Erythroblast (primary cell): ENCODE measurements at regions not wholly inside any gene's neighbourhood (a gene's known extent, or its start where the extent isn't known, plus 50 kb on each side); places are given as distances from the start of the nearest gene placed in this dataset.

Experiments
- DNase-seq, 2 experiments: peaks; one replicate each; lab custom pipeline; 2025; lab: John Stamatoyannopoulos, UW
- GATA1 ChIP-seq: IDR thresholded peaks from 2 replicates; pipeline ENCODE4 v1.6.1; 2011; ENCODE audit warnings: low read depth, mild to moderate bottlenecking, control low read depth, low read length, moderate library complexity
- POLR2A ChIP-seq: IDR thresholded peaks from 2 replicates; pipeline ENCODE4 v1.6.1; 2011; ENCODE audit warnings: mild to moderate bottlenecking, low read length

DNA sequence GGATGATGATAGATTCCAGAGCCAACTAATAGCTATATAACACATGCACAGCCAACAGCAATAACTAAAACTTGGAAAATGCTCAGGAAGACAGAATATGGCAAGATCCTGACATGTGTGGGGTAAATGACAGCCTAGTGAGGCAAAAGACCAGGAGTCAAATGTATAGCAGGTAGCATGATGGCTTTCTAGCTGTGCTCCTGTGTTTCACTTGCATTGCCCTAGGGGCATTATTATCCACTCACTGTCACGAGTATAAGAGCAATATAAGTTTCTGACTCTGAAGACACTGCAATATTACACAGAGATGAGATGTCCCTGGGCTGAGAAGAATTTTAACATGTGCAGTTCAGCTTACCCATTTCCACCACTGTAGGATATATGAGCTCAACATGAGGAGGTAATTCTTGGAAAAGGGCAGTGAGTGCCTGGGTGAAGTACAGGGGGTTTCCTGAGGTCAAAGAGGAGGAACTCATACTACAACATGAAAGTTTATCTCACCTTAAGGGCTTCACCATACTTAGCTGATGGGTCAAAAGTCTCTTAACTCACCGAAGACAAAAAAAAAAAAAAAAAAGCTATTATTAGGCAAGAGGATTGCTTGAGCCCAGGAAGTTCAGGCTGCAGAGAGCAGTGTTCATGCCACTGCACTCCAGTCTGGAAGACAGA is 1385.6 kb upstream of the SLC39A10 start:
- TF ChIP-seq POLR2A: no peak
- no peak for DNase-seq

DNA sequence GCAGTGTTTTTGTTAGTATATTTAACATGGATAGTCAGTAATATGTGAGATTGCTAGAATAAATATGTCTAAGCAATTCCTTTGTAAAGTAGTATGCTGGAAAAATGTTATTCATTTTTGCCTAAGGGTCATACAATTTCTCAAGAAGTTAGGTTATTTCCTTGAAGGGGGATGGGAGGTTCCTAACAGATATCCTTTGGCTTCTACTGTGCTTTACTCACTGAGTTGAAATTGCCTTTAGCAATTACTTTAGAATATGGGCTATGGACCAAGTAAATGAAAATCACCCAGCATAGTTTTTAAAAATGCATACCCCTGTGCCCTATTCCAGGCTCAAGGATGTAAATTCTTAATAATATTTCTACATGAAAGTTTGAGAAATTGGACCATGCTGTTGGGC is 1386.4 kb upstream of the SLC39A10 start:
- no peak for DNase-seq
- TF ChIP-seq GATA1 (no peak), POLR2A (no peak)

DNA sequence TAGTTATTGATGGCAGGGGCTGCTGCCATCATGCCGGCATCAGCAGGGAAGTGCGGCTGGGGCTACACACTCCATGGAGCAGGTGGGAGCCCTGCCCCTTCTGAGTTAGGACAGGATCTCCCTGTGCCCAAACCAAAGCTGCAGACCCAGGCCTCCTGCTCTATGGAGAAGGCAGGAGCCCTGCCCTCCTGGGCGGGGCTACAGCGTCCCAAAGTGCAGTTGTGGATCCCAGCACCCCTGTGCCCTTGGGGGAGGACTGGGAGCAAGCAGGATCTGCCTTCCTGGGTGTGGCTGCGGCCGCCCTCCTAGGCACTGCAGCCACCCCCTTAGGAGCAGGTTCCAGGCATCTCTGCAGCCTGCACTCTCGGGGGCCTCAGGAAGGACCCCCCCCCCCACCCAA is 1392.4 kb upstream of the SLC39A10 start:
- no peak for DNase-seq
- TF ChIP-seq GATA1 (no peak), POLR2A (no peak)

DNA sequence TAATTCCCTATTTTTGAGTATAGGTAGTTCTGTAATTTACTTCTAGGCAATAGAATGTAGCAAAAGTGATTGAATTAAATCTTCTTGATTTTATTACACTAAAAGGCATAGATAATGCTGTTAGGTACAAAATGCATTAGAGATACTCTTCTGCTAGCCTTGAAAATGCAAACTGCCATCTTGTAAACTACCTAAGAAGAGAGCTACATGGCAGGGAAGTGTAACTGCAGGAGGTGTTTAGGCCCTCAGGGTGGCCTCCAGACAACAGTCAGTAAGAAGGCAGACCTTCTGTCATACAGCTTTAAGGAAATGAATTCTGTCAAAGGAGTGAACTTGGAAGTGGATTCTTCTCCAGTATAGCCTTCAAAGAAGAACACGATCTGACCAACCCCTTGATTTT is 1396.8 kb upstream of the SLC39A10 start:
- DNase-seq: no peak
- TF ChIP-seq GATA1 (no peak), POLR2A (no peak)

DNA sequence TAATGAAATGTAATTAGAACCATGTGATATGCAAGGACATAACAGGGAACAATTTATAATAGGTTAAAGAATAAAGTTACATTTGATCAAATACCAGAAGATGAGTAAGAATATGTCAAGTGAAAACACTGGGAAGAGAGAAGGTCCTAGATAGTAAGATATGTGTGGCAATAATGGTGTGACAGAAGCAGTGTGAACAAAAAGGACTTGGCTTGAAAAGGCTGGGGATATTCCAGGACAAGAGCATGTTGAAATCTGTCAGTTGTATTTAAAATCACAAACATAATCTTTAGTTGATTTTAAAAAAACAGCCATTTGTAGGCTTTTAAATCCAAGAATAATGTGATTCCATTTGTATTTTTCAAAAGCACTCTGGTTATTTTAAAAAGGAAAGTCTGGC is 1399.9 kb upstream of the SLC39A10 start:
- no peak for TF ChIP-seq GATA1
- TF ChIP-seq POLR2A: no peak
- no peak for DNase-seq

DNA sequence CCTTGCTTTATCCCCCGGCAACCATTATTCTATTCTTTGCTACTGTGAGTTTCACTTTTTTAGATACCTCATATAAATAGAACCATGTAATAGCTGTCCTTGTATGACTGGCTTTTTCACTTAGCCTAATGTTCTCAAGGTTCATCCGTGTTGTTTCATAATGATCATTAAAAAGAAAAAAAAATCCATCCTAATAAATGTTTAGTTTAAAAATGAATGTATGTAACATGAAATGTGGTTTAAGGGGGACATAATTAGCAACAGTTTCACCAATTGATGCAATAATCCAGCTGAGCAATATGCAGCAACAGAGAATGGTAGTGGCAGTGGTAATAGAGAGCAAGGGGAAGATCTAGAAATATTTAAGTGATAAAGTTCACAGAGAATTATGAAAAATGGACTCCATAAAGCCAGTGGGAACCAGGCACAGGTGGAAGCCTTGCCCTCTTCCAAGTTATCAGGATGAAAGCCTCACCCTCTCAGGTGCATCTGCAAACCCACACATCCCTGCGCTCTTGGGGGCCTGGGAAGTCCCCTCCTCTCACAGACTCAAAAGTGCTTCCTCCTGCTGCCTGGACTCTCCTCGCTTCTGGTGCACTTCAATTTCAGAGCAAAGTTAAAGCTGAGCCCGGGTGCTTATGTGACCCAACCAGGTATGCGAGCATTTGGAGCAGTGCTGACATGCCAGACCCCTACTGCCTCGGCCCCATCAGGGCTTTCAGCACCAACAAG is 1403.3 kb upstream of the SLC39A10 start:
- no peak for DNase-seq
- TF ChIP-seq POLR2A (no peak), GATA1 (no peak)

DNA sequence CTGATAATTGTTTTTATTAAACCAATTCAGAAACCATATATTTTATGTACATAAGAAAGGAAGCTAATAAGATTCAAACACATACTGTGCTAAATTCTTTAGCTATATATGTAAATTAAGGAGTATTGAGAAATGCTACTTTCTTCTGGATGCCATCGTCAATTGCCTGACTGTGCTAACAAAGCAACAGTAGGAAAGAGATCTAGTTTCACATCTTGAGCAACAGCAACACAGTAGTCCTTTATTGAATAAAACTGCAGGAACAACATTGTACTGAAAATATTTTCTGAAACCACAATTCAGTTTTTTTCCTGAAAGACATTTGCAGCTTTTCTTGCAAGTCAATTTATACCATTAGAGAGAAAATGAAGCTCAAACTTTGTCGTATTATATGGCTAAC is 1404.9 kb upstream of the SLC39A10 start:
- TF ChIP-seq GATA1 (no peak), POLR2A (no peak)
- DNase-seq: no peak

DNA sequence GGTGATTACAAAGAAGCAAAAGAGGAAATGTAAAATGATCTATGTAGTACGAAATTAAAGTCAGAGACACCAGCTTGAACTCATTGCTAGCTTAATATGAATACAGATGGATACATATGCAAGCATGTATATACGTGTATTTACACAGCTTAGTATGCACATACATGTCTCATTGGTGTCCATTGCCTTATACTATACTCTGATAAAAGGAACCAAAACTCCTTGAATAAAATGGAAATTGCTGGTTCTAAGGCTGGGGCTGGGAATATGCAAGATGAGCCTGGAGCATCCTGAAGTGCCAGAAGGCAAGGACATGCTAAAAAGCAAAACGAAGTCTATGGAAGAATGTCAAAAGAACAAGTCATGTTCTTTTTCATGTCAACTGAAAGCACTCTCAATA is 1424.4 kb upstream of the SLC39A10 start:
- DNase-seq: no peak
- TF ChIP-seq GATA1 (no peak), POLR2A (no peak)

DNA sequence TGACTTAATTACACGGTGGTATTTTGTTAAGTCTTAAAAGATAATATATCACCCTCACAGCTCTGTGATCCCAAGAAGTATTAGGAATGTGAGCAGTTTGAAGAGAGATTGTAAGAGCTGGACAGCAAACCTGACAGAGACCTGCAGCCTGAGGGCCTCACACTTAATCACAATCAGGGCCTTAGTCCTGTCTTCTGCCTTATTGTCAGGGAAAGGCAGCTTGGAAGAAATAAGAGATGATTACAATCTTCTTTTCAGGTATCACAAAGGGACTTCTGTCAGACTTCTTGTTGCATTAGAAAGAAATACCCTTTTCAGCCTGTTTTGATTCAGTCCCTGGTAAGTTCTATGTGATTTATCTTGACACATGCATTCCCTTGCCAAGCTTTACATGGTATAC is 1433.8 kb upstream of the SLC39A10 start:
- TF ChIP-seq POLR2A: no peak
- TF ChIP-seq GATA1: no peak

DNA sequence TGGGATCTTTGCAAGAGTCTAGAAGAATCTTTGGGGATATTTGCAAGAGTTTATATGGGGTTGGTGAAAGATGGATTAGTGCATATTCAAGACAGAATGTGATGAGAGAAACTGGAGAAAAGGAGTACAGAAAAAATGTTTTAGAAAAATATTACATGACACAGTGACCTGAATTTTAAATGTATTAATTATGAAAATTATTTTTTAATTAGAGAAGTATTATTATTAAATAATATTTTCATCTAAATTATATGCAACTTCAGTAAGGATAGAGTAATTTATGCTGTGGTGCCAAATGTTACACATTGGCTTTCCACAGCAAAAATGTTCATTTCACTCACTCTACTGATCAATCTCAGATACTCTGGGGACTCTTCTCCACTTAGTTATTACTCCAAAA is 1442.8 kb upstream of the SLC39A10 start:
- TF ChIP-seq POLR2A: no peak
- TF ChIP-seq GATA1: no peak
- DNase-seq: no peak

More for the DNA sequence above, 1433.8 kb upstream of the SLC39A10 start:
- DNase-seq: no peak

DNA sequence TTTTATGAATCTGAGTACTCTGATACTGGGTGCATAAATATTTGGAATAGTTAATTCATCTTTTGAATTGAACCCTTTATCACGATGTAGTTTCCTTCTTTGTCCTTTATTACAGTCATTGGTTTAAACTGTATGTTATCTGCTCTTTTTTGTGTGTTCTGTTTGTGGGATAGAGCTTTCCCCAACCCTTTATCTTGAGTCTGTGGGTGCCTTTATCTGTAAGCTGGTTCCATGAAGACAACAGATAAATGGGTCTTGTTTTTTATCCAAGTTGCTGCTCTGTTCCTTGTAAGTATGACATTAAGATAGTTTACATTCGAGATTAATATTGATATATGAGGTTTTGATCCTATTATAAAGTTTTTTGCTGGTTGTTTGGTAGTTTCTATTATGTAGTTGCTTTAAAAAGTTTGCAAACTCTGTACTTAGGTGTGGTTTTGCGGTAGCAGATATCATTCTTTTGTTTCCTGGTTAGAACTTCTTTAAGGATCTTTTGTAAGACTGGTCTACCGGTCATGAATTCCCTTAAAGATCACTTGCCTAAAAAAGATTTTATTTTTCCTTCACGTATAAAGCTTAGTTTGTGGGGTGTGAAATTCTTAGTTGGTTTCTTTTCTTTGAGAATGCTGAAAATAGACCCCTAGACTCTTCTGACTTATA is 1451.3 kb upstream of the SLC39A10 start:
- peak; percentile 29 to 80 for DNase-seq
- TF ChIP-seq POLR2A (no peak), GATA1 (no peak)

DNA sequence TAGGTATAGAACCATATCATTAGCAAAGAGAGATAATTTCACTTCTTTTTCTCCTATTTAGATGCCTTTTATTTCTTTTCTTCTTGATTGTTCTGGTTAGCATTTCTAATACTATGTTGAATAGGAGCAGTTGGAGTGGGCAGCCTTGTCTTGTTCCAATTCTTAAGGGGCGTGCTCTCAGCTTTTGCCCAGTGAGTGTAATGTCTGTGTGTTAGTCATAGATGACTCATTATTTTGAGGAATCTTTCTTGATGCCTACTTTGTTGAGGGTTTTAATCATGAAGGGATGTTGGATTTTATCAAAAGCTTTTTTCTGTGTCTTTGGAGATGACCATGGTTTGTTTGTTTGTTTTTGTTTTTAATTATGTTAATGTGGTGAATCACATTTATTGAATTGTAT is 1453.1 kb upstream of the SLC39A10 start:
- DNase-seq: no peak
- TF ChIP-seq POLR2A: no peak
- TF ChIP-seq GATA1: no peak

DNA sequence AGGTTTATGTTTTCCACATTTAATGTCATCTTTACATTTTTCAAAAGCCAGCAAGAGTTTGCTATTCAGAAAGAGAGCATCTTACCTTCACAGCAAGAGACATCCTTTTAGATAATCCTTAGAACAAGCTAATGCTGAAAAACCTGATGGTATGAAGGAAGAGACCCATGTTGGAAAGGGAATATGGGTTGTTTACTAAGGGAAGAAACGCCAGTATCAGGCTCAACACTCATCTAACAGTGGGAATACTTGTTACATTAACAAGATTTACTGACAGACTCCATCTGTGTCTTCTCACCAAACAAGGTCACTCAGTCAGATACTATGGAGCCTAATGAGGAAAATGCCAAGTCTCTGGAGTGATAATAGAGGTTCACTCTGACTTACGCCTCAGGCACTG is 1474.1 kb upstream of the SLC39A10 start:
- DNase-seq: no peak

DNA sequence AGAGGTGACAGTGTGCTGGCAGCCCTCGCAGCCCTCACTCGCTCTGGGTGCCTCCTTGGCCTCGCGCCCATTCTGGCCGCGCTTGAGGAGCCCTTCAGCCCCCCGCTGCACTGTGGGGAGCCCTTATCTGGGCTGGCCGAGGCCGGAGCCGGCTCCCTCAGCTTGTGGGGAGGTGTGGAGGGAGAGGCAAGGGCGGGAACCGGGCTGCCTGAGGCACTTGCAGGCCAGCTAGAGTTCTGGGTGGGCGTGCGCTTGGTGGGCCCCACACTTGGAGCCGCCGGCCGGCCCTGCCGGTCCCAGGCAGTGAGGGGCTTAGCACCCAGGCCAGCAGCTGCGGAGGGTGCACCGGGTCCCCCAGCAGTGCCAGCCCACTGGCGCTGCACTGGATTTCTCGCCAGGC is 1480.9 kb upstream of the SLC39A10 start:
- DNase-seq: no peak
- TF ChIP-seq GATA1 (no peak), POLR2A (no peak)

More for the DNA sequence above, 1474.1 kb upstream of the SLC39A10 start:
- TF ChIP-seq GATA1 (no peak), POLR2A (no peak)
